NOMO-1 (cell line): ENCODE measurements at regions not wholly inside any gene's neighbourhood (a gene's known extent, or its start where the extent isn't known, plus 50 kb on each side); places are given as distances from the start of the nearest gene placed in this dataset.

Experiments used
- DNase-seq, 2 experiments: peaks; one replicate each; lab custom pipeline; 2025; ENCODE audit not compliant: unreplicated experiment in 2 of 2; lab: John Stamatoyannopoulos, UW

- DNase-seq = no peak
Measured at GRCh38 chr20:40591119-40591518, 97.9 kb downstream of the MAFB start.

GRCh38 chr20:40589581-40589980, 99.5 kb downstream of the MAFB start:
- no peak for DNase-seq

DNA sequence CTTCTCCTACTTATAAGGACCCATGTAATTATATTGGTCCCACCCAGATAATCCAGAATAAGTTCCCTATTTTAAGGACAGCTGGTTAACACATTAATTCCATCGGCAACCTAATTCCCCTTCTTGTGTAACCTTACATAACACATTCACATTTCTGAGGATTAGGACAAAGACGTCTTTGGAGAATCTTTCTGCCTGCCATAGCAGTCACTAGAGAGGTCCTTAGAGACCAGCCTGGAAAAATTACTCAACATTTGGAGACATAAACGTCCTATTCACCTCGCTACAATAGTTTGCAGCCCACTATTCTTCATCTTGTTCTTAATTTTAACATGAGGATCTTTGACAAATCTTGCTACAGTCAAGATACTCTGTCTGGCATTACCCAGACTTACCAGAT, 100.1 kb downstream of the MAFB start:
- DNase-seq = no peak

DNA sequence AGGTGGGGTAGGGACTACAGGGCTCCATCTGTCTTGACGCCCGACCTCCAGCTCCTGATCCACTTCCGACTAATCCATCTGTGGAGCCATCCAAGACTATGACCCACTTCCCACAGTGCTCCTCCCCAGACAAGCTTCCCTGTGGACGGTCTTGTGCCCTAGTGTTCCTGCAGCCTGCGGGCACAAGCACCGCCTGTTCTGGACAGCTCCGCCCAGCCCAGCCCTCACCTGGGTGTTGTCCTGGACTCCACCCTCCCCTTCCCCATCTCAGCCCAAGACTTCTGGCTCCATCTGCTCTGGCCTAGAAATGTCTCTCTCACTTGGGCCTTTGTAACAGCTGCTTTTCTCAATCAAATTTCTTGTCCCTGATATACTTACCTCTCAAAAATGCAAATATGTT, 102.0 kb downstream of the MAFB start:
- no peak for DNase-seq

- no peak for DNase-seq
Measured at GRCh38 chr20:40584130-40584809, 104.8 kb downstream of the MAFB start.

GRCh38 chr20:40583636-40584035, 105.4 kb downstream of the MAFB start:
- DNase-seq = peak; percentile 34 to 40

DNA sequence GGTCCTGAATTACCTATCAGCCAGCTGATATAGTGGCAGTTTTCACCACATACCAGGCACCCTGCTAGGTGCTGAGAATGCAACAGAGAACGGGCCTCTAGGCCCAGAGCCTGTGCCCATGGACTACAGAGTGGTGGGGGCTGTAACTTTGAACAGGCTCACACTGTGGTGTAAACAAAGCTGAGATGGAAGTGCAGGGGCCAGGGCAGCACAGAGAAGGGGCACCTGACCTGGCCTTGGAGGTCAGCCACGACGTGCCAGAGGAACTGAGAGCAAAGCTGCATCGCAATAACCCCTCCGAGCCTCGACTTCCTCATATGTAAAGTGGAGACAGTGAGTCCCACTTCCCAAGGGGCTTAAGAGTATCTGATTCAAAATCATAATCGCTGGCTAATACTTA, 105.8 kb downstream of the MAFB start:
- DNase-seq = peak in 1 of 2 experiments; percentile 36

- peak; percentile 43 to 55 for DNase-seq
Measured at GRCh38 chr20:40582531-40582930, 106.5 kb downstream of the MAFB start.

- DNase-seq = no peak
Measured at GRCh38 chr20:40579701-40580100, 109.3 kb downstream of the MAFB start.

DNA sequence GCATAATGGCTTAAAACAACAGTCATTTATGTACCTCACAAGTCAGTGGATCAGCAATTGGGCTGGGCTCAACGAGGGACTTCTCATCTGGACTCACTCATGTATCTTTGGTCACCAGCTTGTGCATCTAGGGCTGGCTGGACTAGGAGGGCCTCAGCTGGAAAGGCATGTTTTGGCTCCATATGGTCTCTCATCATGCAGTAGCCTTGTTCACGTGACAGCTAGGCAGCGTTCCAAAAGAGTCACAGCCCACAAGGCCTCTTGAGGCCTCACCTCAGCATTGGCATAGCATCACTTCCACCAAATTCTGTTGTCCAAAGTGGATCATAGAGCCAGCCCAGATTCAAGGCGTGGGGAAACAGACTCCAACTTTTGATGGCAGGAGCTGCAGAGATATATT, 110.1 kb downstream of the MAFB start:
- no peak for DNase-seq

GRCh38 chr20:40575851-40576250, 113.2 kb downstream of the MAFB start:
- DNase-seq = peak in 1 of 2 experiments; percentile 16

- no peak for DNase-seq
Measured at GRCh38 chr20:40572251-40572650, 116.8 kb downstream of the MAFB start.

DNA sequence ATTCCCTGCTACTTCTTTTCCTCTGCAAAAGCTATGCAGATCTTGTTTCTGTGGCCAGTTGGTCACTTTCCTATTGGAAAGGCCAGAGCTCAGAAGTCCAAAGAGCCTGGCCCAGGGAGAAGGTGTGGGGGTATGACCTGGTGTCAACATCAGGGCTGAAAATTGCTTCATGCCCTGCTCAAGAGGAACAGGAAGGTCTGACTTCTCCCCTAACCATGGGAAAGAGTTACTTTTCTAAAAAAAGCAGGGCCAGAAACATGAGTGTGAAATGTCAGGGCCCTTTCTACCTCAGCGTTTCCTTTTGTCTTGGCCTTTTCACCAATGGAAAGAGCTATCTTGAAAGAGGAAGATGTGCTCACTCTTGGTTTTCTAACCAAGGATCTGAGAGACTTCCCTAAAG, 117.4 kb downstream of the MAFB start:
- peak; percentile 83 to 92 for DNase-seq

GRCh38 chr20:40568200-40568599, 120.8 kb downstream of the MAFB start:
- DNase-seq = no peak

DNA sequence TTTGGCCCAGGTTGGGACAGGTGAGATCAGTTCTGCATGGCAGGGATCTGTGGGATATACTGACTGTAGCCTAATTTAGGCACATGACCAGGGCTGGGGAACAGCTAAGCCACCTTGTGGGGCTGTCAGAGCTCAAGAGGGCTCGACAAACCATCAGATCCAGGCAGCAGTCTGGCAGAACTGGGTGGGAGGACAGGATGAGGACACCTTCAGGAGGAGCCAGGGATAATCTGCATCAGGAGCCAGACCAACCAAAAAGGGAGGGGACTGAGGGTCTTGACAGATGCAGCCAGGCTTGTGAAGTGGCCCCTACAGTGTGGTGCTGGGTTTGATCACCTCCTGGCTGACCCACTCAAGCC, 123.4 kb downstream of the MAFB start:
- DNase-seq = no peak

- no peak for DNase-seq
Measured at GRCh38 chr20:40565001-40565681, 123.9 kb downstream of the MAFB start.

GRCh38 chr20:40563296-40563950, 125.6 kb downstream of the MAFB start:
- DNase-seq = no peak

GRCh38 chr20:40562031-40562430, 127.0 kb downstream of the MAFB start:
- peak; percentile 9 to 16 for DNase-seq

DNA sequence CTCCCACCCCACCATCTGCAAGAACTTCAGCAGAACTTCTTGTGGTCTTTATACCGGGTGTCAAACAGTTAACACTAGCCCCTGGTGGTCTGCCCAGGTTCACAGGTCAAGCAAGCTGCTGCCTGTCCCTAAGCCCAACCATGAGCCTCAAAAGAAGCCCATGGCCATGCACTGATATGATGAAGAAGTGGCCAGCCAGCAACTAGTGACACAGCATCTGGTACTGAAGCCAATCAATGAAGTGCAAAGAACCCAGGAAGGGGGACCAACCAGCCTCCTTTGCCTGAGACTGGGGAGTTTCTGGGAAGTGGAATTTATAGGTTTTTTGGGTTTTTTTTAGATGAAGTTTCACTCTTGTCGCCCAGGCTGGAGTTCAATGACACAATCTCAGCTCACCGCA, 127.8 kb downstream of the MAFB start:
- no peak for DNase-seq

- DNase-seq = no peak
Measured at GRCh38 chr20:40558212-40558611, 130.8 kb downstream of the MAFB start.

DNA sequence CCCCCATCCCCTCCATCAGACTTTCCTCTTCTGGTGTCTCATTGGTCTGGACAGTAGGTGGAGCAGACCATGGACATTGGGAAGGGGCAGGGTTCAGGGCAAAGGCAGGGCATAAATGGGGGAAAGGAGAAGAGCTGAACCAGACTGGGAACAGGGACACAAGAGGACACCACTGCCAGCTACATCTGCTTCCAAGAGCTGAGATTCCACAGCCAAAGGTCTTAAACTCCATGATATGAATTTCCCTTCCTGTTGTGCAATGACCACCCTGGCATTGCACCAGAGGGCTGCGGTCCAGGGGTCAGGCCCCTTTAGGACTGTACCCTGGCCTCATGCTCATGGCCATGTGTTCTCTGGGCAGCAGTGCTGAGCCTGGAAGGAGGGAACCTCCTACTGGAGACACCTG, 137.9 kb downstream of the MAFB start:
- no peak for DNase-seq

DNA sequence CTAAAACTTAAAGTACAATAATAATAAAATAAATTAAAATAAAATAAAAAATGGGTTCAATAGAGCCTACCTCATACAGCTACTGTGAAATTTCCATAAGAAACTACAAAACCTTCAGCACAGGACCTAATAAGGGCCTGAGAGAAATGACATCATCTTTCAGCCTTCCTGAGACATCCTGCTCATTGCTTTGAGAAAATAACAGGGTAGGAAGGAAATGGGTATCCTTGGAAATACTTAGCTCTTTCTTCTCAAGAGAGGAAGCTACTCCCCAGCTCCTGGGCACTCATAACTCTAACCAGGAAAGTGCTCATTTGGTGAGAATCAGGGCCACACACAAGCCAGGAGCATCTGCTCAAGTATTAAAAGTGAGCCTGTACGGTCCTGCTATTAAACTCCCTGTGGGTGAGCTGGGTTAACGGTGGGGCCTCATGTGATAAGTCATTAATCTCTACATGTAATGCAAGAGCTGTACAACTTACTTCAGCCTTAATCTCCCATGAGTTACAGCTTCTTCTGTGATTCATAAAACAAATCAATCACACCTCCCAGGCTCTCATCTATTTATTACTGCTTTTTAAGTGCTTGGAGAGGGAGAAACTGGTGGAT, 141.4 kb downstream of the MAFB start:
- DNase-seq = no peak
